ENCODE measurements at regions not wholly inside any gene's neighbourhood (a gene's known extent, or its start where the extent isn't known, plus 50 kb on each side); places are given as distances from the start of the nearest gene placed in this dataset.

- no peak for TF ChIP-seq CTCF (IDR thresholded peaks at IDR 0.05)
- TF ChIP-seq POLR2A (IDR thresholded peaks at IDR 0.05): no peak
Observed at GRCh38 chr11:33461369-33462125, 204.4 kb downstream of the HIPK3 start.

Data from adrenal gland (tissue), 5 donors.